HFF-Myc (cell line): ENCODE measurements at regions not wholly inside any gene's neighbourhood (a gene's known extent, or its start where the extent isn't known, plus 50 kb on each side); places are given as distances from the start of the nearest gene placed in this dataset.

ENCODE experiments used
- DNase-seq: peaks from one replicate; pipeline ENCODE4 v3.0.0-alpha.2; 2011; ENCODE audit warnings: low read depth; ENCODE audit errors: extremely low read depth
- H3K4me3 ChIP-seq: replicated peaks from 2 replicates; pipeline ENCODE4 v1.5.1; 2011; ENCODE audit warnings: low read depth, mild to moderate bottlenecking, control low read depth, low read length
- TF ChIP-seq, protein P1 (sequence below): IDR thresholded peaks from 2 replicates; pipeline ENCODE4 v1.5.1; 2012; ENCODE audit warnings: mild to moderate bottlenecking, low read depth, low read length, control low read depth; ENCODE audit errors: missing control alignments

GRCh38 chr18:23311351-23312121 lies 141.6 kb upstream of the RIOK3 start:
- DNase-seq, result no peak
- H3K4me3 ChIP-seq, result no peak overlapping the region
- TF ChIP-seq, protein P1, sequence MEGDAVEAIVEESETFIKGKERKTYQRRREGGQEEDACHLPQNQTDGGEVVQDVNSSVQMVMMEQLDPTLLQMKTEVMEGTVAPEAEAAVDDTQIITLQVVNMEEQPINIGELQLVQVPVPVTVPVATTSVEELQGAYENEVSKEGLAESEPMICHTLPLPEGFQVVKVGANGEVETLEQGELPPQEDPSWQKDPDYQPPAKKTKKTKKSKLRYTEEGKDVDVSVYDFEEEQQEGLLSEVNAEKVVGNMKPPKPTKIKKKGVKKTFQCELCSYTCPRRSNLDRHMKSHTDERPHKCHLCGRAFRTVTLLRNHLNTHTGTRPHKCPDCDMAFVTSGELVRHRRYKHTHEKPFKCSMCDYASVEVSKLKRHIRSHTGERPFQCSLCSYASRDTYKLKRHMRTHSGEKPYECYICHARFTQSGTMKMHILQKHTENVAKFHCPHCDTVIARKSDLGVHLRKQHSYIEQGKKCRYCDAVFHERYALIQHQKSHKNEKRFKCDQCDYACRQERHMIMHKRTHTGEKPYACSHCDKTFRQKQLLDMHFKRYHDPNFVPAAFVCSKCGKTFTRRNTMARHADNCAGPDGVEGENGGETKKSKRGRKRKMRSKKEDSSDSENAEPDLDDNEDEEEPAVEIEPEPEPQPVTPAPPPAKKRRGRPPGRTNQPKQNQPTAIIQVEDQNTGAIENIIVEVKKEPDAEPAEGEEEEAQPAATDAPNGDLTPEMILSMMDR, result no peak

DNA sequence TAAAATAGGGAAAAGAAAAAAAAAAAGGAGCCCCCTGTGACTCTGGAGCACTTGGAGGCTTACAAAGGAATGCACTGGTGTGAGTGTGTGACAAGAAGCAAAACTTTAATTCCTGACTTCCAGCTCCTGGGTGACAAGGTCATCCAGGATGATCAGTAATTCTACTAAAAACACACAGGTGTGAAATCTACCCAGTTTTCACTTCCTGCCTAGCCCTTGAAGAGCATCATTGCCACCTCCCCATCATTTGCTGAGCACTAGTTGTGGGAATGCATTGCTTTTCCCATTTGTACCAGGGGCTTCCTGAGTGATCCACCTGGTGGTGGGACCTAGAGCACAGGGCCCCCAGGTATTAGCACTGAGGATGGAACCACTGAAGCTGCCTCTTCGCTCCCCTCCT lies 139.7 kb upstream of the RIOK3 start:
- TF ChIP-seq, protein P1, result no peak
- DNase-seq, result no peak
- no peak overlapping the region for H3K4me3 ChIP-seq

DNA sequence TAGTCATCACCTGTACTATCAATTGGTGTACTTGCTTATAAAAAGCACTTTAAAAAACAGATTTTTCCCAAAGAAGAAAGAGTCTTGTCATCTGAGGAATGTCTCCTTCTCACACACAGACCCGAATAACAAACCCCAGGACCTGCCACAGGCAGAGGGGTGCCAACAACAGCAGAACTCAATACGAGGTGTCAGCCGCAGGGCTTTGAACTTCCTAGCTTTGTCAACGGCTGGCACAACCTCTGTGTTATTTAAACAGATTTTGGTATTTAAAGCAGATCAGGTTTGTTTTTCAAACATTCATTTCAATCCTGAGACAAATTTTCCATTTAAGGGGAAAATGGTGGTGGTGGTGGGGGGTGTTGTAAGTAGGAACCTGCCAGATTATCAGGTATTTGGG lies 138.4 kb upstream of the RIOK3 start:
- no peak for DNase-seq
- TF ChIP-seq, protein P1, result no peak
- no peak overlapping the region for H3K4me3 ChIP-seq

- TF ChIP-seq, protein P1, result no peak
- DNase-seq, result no peak
- no peak overlapping the region for H3K4me3 ChIP-seq
These were observed 136.8 kb upstream of the RIOK3 start for GRCh38 chr18:23316316-23316715.

- TF ChIP-seq, protein P1, result no peak
- H3K4me3 ChIP-seq, result no peak overlapping the region
- DNase-seq, result no peak
These were observed 136.1 kb upstream of the RIOK3 start for GRCh38 chr18:23316988-23317387.

GRCh38 chr18:23317975-23318675 lies 135.0 kb upstream of the RIOK3 start:
- TF ChIP-seq, protein P1, result no peak
- no peak for DNase-seq
- H3K4me3 ChIP-seq, result no peak overlapping the region
